ENCODE measurements at regions not wholly inside any gene's neighbourhood (a gene's known extent, or its start where the extent isn't known, plus 50 kb on each side); places are given as distances from the start of the nearest gene placed in this dataset.

DNA sequence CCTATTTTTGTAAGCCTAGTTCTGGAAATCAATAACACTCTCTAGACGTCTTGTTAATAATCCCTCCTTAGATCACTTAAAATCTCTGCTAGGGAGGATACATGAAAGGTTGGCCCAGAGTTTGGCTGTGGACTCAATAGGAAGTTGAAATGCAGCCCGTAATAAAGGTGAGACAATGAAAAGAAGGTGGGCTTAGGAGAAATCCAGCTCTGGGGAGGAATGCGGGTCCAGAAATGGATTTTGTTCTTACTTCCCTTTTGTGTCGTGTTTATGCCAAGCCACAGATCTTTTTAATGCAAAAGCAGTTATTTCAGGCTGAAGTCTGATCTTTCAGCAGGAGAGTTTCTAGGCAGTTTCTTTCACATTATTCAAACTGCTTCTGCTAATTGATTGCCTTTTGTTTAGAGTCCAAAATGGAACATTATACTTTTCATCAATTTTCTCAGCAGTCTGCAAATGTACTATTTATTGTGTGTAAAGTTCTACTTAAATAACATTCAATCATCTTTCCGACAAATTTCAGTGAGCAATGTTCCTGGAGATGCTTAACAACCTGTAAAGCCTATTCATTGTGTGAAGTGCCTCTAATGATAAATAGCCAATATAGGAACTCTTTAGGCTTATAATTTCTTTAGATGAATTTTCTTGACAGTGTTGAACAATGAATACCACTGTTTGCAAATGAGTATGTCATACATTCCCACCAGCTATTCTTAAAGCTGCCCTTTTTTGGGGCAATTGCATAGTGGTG, 252.9 kb upstream of the KRR1 start:
- H3K4me3 ChIP-seq, result no peak overlapping the region
- DNase-seq (ENCODE audit: low spot score in 2 of 2), result no peak
- TF ChIP-seq, protein P1, sequence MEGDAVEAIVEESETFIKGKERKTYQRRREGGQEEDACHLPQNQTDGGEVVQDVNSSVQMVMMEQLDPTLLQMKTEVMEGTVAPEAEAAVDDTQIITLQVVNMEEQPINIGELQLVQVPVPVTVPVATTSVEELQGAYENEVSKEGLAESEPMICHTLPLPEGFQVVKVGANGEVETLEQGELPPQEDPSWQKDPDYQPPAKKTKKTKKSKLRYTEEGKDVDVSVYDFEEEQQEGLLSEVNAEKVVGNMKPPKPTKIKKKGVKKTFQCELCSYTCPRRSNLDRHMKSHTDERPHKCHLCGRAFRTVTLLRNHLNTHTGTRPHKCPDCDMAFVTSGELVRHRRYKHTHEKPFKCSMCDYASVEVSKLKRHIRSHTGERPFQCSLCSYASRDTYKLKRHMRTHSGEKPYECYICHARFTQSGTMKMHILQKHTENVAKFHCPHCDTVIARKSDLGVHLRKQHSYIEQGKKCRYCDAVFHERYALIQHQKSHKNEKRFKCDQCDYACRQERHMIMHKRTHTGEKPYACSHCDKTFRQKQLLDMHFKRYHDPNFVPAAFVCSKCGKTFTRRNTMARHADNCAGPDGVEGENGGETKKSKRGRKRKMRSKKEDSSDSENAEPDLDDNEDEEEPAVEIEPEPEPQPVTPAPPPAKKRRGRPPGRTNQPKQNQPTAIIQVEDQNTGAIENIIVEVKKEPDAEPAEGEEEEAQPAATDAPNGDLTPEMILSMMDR (IDR thresholded peaks at IDR 0.05), result no peak
- no peak for TF ChIP-seq POLR2A (IDR thresholded peaks at IDR 0.05)
- no peak for TF ChIP-seq EP300 (IDR thresholded peaks at IDR 0.05)
- no peaks in the 10 kb centered on the region for H3K4me1 ChIP-seq
- H3K27me3 ChIP-seq, result no peaks in the 10 kb centered on the region
- H3K36me3 ChIP-seq, result no peaks in the 10 kb centered on the region
- WGBS, 2 donors, result 75 to 79% methylated on average over 5 of the region's 5 CpGs
- H3K27ac ChIP-seq, result no peak overlapping the region
- H3K9me3 ChIP-seq, result no peaks in the 10 kb centered on the region

DNA sequence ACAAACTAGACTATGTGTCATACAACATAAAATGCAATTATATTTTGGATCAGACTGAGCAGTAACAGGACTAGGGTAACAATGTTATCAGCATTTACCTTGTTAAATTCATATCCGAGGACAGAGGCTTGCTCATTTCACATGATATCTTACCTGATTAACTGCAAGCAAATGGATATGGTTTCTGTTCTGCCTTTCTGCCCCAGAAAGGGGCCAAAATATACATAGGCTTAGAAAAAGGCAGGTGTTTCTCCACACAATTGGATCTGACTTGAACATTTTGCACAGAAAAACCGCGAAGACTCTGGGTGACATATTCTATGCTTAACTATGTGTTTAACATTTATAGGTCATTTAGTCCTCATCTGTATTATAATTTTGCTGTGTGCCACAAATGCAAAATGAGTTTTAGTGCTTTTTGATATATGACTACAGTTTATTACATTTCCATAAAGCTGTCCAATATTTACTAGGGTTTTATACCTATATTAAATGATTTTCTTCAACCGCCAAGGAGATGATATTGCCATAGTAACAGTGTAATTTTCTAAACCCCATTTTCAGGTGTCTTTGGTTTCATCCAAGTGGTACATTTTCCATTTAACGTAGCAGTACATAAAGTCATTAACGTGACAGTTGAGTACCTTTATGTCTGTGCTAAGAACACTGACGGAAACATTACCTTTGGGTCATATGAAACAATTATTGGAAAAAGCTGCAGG, 249.3 kb upstream of the KRR1 start:
- 90 to 93% methylated on average over 7 of the region's 7 CpGs for WGBS, 2 donors
- Histone ChIP-seq H3K4me3 (no peak overlapping the region), H3K4me1 (no peaks in the 10 kb centered on the region), H3K27me3 (no peaks in the 10 kb centered on the region), H3K27ac (no peak overlapping the region), H3K36me3 (no peaks in the 10 kb centered on the region), H3K9me3 (no peaks in the 10 kb centered on the region)
- TF ChIP-seq EP300 (IDR thresholded peaks at IDR 0.05) (no peak), POLR2A (IDR thresholded peaks at IDR 0.05) (no peak)
- TF ChIP-seq, protein P1 (IDR thresholded peaks at IDR 0.05), result no peak
- no peak for DNase-seq (ENCODE audit: low spot score in 2 of 2)

DNA sequence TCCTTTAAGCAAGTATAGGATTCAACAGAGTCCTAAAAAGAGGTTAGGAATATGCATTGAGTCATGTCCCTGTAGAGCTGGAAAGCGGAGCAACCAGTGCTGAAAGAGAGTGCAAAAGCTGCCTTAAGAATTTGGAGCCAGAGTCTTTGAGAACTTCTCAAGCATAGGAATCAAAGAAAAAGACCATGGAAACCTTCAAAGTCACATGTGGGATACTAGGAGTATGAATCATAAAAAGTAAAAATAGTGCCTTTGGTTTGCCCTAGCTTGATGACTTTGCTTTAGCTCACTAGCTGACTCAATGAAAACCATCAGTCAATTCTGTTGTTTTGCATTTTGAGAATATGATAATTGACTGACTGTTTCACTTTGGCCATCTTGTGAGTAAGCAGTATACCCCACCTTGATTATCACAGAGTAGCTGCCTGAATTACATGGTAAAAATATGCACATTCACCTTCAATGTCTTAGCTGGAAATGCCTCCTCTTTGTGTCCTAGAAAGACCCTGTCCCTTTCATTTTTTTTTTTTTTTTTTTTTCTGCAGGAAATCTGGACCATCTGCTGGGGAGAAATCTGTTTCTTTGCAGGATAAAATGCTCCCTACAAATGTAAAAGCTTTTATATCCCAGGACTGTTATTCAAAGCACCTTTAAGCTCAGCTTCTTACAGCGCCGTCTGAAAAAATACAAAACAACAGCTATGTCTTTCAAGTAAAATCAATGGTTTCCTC, 248.6 kb upstream of the KRR1 start:
- H3K36me3 ChIP-seq, result no peaks in the 10 kb centered on the region
- H3K27me3 ChIP-seq, result no peaks in the 10 kb centered on the region
- WGBS, 2 donors, result 89 to 92% methylated on average over 3 of the region's 3 CpGs
- no peaks in the 10 kb centered on the region for H3K9me3 ChIP-seq
- DNase-seq (ENCODE audit: low spot score in 2 of 2), result no peak
- no peak overlapping the region for H3K4me3 ChIP-seq
- H3K4me1 ChIP-seq, result no peaks in the 10 kb centered on the region
- TF ChIP-seq, protein P1 (IDR thresholded peaks at IDR 0.05), result no peak
- TF ChIP-seq EP300 (IDR thresholded peaks at IDR 0.05) (no peak), POLR2A (IDR thresholded peaks at IDR 0.05) (no peak)
- no peak overlapping the region for H3K27ac ChIP-seq

DNA sequence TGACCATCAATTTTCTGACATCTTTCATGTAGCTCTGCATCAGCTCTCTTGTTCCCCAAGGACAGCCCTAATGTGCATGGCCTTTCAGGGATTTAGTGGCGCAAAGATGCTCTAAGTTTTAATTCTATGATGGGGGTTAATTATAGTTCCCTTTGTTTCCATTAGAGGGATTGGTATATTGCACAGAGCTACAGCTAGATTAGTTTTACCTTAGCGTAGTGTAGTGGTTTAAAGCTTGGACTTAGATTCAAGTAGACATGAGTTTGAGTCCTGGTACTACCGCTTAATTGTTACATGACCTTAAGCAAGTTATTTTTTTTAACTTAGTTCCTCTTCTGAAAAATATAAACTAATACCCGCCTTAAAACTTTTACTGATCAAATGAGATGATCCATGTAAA, 247.8 kb upstream of the KRR1 start:
- TF ChIP-seq, protein P1 (IDR thresholded peaks at IDR 0.05), result no peak
- no peak for TF ChIP-seq POLR2A (IDR thresholded peaks at IDR 0.05)
- no peak for TF ChIP-seq EP300 (IDR thresholded peaks at IDR 0.05)
- 73 to 87% methylated on average over 4 of the region's 4 CpGs for WGBS, 2 donors
- no peak overlapping the region for H3K27ac ChIP-seq
- DNase-seq (ENCODE audit: low spot score in 2 of 2), result no peak
- no peaks in the 10 kb centered on the region for H3K36me3 ChIP-seq
- no peaks in the 10 kb centered on the region for H3K27me3 ChIP-seq
- H3K4me1 ChIP-seq, result no peaks in the 10 kb centered on the region
- no peak overlapping the region for H3K4me3 ChIP-seq
- H3K9me3 ChIP-seq, result no peaks in the 10 kb centered on the region

DNA sequence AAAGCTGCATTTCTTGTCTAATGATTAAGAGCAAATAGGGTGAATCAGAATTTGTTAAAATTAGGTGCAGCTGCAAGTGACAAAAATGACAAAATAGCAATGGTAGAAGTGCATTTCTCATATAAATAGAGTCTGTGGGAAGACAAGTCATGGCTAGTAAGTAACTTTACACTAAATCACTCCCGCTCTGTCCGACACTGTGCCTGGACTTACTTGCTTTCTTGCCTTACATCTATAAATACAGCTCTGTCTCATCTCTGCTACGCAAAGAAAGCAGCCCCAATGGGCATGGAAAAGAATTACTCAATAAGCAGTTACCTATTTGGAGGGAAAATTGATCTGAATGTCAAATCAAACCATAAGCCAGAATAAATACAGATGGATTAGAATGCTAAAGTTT, 245.4 kb upstream of the KRR1 start:
- no peaks in the 10 kb centered on the region for H3K9me3 ChIP-seq
- no peak for TF ChIP-seq POLR2A (IDR thresholded peaks at IDR 0.05)
- no peak for TF ChIP-seq EP300 (IDR thresholded peaks at IDR 0.05)
- TF ChIP-seq, protein P1 (IDR thresholded peaks at IDR 0.05), result no peak
- no peaks in the 10 kb centered on the region for H3K36me3 ChIP-seq
- no peak overlapping the region for H3K4me3 ChIP-seq
- no peaks in the 10 kb centered on the region for H3K4me1 ChIP-seq
- no peak overlapping the region for H3K27ac ChIP-seq
- H3K27me3 ChIP-seq, result no peaks in the 10 kb centered on the region
- DNase-seq (ENCODE audit: low spot score in 2 of 2), result no peak
- 96 to 97% methylated on average over 3 of the region's 3 CpGs for WGBS, 2 donors
